A673 (cell line): ENCODE measurements at regions not wholly inside any gene's neighbourhood (a gene's known extent, or its start where the extent isn't known, plus 50 kb on each side); places are given as distances from the start of the nearest gene placed in this dataset.

Experiments used
- BruUV-seq: library from RNA; stranded (reverse); fragments of 400-500 nt; replicated peaks from 2 replicates; lab custom pipeline; 2021; lab: Mats Ljungman, UMichigan
- CTCF ChIA-PET: fragments of 300-600 bp; sonication (Branson Sonifier 250); formaldehyde crosslinking; loops from one replicate; lab custom pipeline; 2022; ENCODE audit warnings: antibody characterized with exemption; lab: Charles Lee
- POLR2A ChIA-PET: fragments of 300-600 bp; sonication (Branson Sonifier 250); formaldehyde crosslinking; loops from one replicate; lab custom pipeline; 2022; ENCODE audit warnings: antibody characterized with exemption; ENCODE audit not compliant: low non-redundant PET; lab: Charles Lee
- DNase-seq: peaks from one replicate; pipeline ENCODE4 v3.0.0-alpha.2; 2015; ENCODE audit warnings: low spot score
- H3K27ac ChIP-seq: fragments of 200-600 bp; sonication (generic); 2 replicates; pipeline ENCODE4 v1.5.1; 2016; ENCODE audit warnings: mixed run types, low read depth, mild to moderate bottlenecking, mixed read lengths, antibody characterized with exemption, low read length; ENCODE audit not compliant: poor library complexity, severe bottlenecking
- H3K27me3 ChIP-seq: fragments of 200-600 bp; sonication (generic); replicated peaks from 2 replicates; pipeline ENCODE4 v1.6.1; 2017; ENCODE audit warnings: mixed run types, low read depth, mild to moderate bottlenecking, mixed read lengths, antibody characterized with exemption, low read length; ENCODE audit not compliant: insufficient read depth, poor library complexity
- H3K36me3 ChIP-seq: fragments of 200-600 bp; sonication (generic); 2 replicates; pipeline ENCODE4 v1.6.1; 2016; ENCODE audit warnings: mixed run types, mild to moderate bottlenecking, mixed read lengths, antibody characterized with exemption, low read length; ENCODE audit not compliant: insufficient read depth, poor library complexity, severe bottlenecking
- H3K4me1 ChIP-seq: fragments of 200-600 bp; sonication (generic); 2 replicates; pipeline ENCODE4 v1.6.1; 2017; ENCODE audit warnings: mixed run types, mild to moderate bottlenecking, mixed read lengths, antibody characterized with exemption, low read length; ENCODE audit not compliant: insufficient read depth, poor library complexity, severe bottlenecking
- H3K4me3 ChIP-seq: fragments of 200-600 bp; sonication (generic); 2 replicates; pipeline ENCODE4 v1.5.1; 2016; ENCODE audit warnings: low read depth, mixed run types, mild to moderate bottlenecking, mixed read lengths, low read length; ENCODE audit not compliant: poor library complexity, severe bottlenecking
- H3K9me3 ChIP-seq: fragments of 200-600 bp; sonication (generic); 2 replicates; pipeline ENCODE4 v1.6.1; 2016; ENCODE audit warnings: mixed run types, low read depth, mild to moderate bottlenecking, mixed read lengths, antibody characterized with exemption, low read length; ENCODE audit not compliant: poor library complexity, severe bottlenecking
- EZH2 ChIP-seq: fragments of 200-600 bp; sonication (generic); IDR thresholded peaks from 2 replicates; pipeline ENCODE4 v1.6.1; 2017; ENCODE audit warnings: borderline replicate concordance, low read depth, mild to moderate bottlenecking, mixed read lengths, antibody characterized with exemption, low read length; ENCODE audit not compliant: poor library complexity, severe bottlenecking
- intact Hi-C: fragments of 100-400 bp; cut with micrococcal nuclease; formaldehyde crosslinking; loops from one replicate; pipeline ENCODE4 v1.10.0; 2022; ENCODE audit not compliant: unreplicated experiment
- TF ChIP-seq, protein P1 (sequence below): fragments of 300-800, 200-600 bp; sonication (generic); conservative IDR thresholded peaks from 2 replicates; pipeline ENCODE4 v1.5.1; 2017; ENCODE audit warnings: low read depth, mild to moderate bottlenecking, antibody characterized with exemption, low read length, moderate library complexity, mixed read lengths

DNA sequence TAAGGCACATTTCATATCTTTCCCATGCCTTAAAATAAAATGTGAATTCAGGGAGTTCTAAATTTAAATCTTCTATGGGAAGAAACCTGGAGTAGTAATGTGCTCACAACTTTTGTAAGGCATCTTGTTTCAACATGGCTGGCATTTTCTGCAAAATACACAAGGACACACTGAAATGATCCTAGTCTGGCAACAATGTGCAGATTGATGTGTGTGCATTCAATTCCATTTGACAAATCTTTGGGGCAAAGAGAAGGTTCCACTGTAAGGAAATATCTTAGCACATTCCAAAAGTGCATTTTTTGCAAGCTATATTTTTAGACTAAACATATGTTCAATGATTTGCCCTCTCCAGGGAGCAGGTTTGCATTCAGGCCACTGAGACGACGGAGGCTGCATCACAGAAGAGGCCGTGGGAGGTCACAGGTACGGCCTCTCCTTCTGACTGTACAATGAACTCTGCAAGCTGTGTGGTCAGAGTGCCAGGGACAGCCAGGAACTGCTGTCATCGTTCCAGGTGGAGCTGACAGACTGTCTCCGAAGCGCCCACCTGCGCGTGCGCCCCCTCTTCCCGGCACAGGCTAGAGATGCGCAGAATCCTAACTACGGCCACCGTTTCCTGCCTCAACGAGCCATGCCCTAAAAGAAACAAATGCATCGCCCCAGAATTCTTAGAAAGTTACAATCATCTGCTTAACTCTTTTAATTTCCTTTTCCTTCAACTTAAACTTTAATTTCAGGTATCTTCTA is 149.2 kb upstream of the POU3F3 start:
- no TSS peak for BruUV-seq
- Histone ChIP-seq H3K27me3 (no peaks in the 10 kb centered on the region), H3K4me1 (no peaks in the 10 kb centered on the region), H3K27ac (no peak overlapping the region), H3K9me3 (no peaks in the 10 kb centered on the region), H3K36me3 (no peaks in the 10 kb centered on the region), H3K4me3 (no peak overlapping the region)
- intact Hi-C loops, result no loop called here
- ChIA-PET CTCF (no interaction called here), POLR2A (no interaction called here)
- no peak for TF ChIP-seq EZH2
- TF ChIP-seq, protein P1, sequence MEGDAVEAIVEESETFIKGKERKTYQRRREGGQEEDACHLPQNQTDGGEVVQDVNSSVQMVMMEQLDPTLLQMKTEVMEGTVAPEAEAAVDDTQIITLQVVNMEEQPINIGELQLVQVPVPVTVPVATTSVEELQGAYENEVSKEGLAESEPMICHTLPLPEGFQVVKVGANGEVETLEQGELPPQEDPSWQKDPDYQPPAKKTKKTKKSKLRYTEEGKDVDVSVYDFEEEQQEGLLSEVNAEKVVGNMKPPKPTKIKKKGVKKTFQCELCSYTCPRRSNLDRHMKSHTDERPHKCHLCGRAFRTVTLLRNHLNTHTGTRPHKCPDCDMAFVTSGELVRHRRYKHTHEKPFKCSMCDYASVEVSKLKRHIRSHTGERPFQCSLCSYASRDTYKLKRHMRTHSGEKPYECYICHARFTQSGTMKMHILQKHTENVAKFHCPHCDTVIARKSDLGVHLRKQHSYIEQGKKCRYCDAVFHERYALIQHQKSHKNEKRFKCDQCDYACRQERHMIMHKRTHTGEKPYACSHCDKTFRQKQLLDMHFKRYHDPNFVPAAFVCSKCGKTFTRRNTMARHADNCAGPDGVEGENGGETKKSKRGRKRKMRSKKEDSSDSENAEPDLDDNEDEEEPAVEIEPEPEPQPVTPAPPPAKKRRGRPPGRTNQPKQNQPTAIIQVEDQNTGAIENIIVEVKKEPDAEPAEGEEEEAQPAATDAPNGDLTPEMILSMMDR, result no peak
- DNase-seq, result no peak

DNA sequence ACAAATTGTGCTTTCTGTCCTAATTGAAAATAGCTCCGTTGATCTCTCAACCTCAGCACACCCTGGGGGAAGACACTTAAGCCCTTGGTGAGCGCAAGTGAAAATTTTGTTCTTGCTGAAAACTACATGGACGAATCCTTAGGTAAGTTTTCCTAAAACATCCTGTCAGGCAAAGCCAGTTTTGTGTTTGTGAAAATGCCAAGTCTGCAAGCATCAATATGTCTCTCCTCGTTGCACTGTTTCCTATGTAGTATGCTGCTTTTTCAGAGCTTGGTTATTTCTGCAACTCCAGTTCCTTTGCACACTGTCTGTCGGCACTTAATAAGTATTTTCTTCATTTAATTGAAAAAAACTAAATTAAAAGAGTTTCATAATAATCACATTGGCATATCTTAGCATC is 146.9 kb upstream of the POU3F3 start:
- no TSS peak for BruUV-seq
- Histone ChIP-seq H3K4me3 (no peak overlapping the region), H3K36me3 (no peaks in the 10 kb centered on the region), H3K4me1 (no peaks in the 10 kb centered on the region), H3K27ac (no peak overlapping the region), H3K27me3 (no peaks in the 10 kb centered on the region), H3K9me3 (no peaks in the 10 kb centered on the region)
- DNase-seq, result no peak
- ChIA-PET CTCF (no interaction called here), POLR2A (no interaction called here)
- no peak for TF ChIP-seq EZH2
- TF ChIP-seq, protein P1, result no peak
- intact Hi-C loops, result no loop called here

DNA sequence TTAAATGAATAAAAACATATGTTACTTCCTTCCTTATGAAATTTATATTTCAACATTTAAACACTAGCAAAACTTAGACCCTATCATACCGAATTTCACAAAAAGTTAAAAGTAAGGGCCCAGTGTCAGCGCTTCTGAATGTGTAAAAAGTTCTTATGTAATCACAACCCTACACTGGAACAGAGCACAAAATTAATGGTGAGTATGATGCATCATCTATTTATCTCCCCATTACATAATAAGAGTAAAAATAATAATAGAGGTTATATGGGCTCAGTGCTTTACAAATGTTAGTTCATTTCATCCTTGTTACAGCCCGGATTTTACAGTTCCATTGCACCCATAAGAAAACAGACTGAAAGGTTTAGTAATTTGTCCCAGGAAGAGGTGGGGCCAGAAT is 144.9 kb upstream of the POU3F3 start:
- Histone ChIP-seq H3K36me3 (no peaks in the 10 kb centered on the region), H3K4me1 (no peaks in the 10 kb centered on the region), H3K27ac (no peak overlapping the region), H3K9me3 (no peaks in the 10 kb centered on the region), H3K27me3 (no peaks in the 10 kb centered on the region), H3K4me3 (no peak overlapping the region)
- TF ChIP-seq, protein P1, result no peak
- TF ChIP-seq EZH2, result no peak
- ChIA-PET POLR2A (no interaction called here), CTCF (no interaction called here)
- intact Hi-C loops, result no loop called here
- DNase-seq, result no peak
- BruUV-seq, result no TSS peak
